ENCODE measurements at regions not wholly inside any gene's neighbourhood (a gene's known extent, or its start where the extent isn't known, plus 50 kb on each side); places are given as distances from the start of the nearest gene placed in this dataset.

- DNase-seq (ENCODE audit: low spot score in 2 of 2): no peak
- Histone ChIP-seq H3K27me3 (no peaks in the 10 kb centered on the region), H3K4me1 (no peaks in the 10 kb centered on the region), H3K27ac (no peak overlapping the region), H3K9me3 (no peaks in the 10 kb centered on the region), H3K4me3 (no peak overlapping the region), H3K36me3 (no peaks in the 10 kb centered on the region)
- intact Hi-C loops (cut with DNase I): no loop called here
- no peak for TF ChIP-seq CTCF (IDR thresholded peaks at IDR 0.05)
Observed at GRCh38 chr11:69239641-69240040, 54.3 kb upstream of the MYEOV start.

GRCh38 chr11:69240332-69241074 lies 53.5 kb upstream of the MYEOV start:
- H3K27me3 ChIP-seq: no peaks in the 10 kb centered on the region
- TF ChIP-seq CTCF (IDR thresholded peaks at IDR 0.05): no peak
- no peaks in the 10 kb centered on the region for H3K36me3 ChIP-seq
- H3K9me3 ChIP-seq: no peaks in the 10 kb centered on the region
- intact Hi-C loops (cut with DNase I): no loop called here
- H3K27ac ChIP-seq: no peak overlapping the region
- DNase-seq (ENCODE audit: low spot score in 2 of 2): no peak
- H3K4me1 ChIP-seq: no peaks in the 10 kb centered on the region
- H3K4me3 ChIP-seq: no peak overlapping the region

GRCh38 chr11:69241075-69241740 lies 52.7 kb upstream of the MYEOV start:
- intact Hi-C loops (cut with DNase I): no loop called here
- Histone ChIP-seq H3K9me3 (no peaks in the 10 kb centered on the region), H3K27me3 (no peaks in the 10 kb centered on the region), H3K27ac (no peak overlapping the region), H3K4me3 (no peak overlapping the region), H3K36me3 (no peaks in the 10 kb centered on the region), H3K4me1 (no peaks in the 10 kb centered on the region)
- DNase-seq (ENCODE audit: low spot score in 2 of 2): no peak
- TF ChIP-seq CTCF (IDR thresholded peaks at IDR 0.05): no peak

GRCh38 chr11:69241844-69242243 lies 52.1 kb upstream of the MYEOV start:
- Histone ChIP-seq H3K27ac (no peak overlapping the region), H3K36me3 (no peaks in the 10 kb centered on the region), H3K4me1 (no peaks in the 10 kb centered on the region), H3K9me3 (no peaks in the 10 kb centered on the region), H3K4me3 (no peak overlapping the region), H3K27me3 (no peaks in the 10 kb centered on the region)
- TF ChIP-seq CTCF (IDR thresholded peaks at IDR 0.05): no peak
- intact Hi-C loops (cut with DNase I): no loop called here
- no peak for DNase-seq (ENCODE audit: low spot score in 2 of 2)

- H3K4me1 ChIP-seq: no peaks in the 10 kb centered on the region
- no peak for TF ChIP-seq CTCF (IDR thresholded peaks at IDR 0.05)
- H3K27ac ChIP-seq: no peak overlapping the region
- H3K9me3 ChIP-seq: no peaks in the 10 kb centered on the region
- intact Hi-C loops (cut with DNase I): no loop called here
- H3K4me3 ChIP-seq: no peak overlapping the region
- no peaks in the 10 kb centered on the region for H3K27me3 ChIP-seq
- DNase-seq (ENCODE audit: low spot score in 2 of 2): no peak
- H3K36me3 ChIP-seq: no peaks in the 10 kb centered on the region
Observed at GRCh38 chr11:69242266-69242920, 51.6 kb upstream of the MYEOV start.

Measured in ascending aorta (tissue), 2 donors.